Lung microvascular endothelial cell (primary cell): ENCODE measurements at regions not wholly inside any gene's neighbourhood (a gene's known extent, or its start where the extent isn't known, plus 50 kb on each side); places are given as distances from the start of the nearest gene placed in this dataset.
A peak's percentile ranks its signal among the peaks of the same experiment; 100 is the strongest.

Experiments
- DNase-seq, 2 donors: peaks; one replicate each; pipeline versions ENCODE4 v3.0.0 to v3.0.0-alpha.2; 2010; ENCODE audit warnings: low read depth in 2 of 2

DNA sequence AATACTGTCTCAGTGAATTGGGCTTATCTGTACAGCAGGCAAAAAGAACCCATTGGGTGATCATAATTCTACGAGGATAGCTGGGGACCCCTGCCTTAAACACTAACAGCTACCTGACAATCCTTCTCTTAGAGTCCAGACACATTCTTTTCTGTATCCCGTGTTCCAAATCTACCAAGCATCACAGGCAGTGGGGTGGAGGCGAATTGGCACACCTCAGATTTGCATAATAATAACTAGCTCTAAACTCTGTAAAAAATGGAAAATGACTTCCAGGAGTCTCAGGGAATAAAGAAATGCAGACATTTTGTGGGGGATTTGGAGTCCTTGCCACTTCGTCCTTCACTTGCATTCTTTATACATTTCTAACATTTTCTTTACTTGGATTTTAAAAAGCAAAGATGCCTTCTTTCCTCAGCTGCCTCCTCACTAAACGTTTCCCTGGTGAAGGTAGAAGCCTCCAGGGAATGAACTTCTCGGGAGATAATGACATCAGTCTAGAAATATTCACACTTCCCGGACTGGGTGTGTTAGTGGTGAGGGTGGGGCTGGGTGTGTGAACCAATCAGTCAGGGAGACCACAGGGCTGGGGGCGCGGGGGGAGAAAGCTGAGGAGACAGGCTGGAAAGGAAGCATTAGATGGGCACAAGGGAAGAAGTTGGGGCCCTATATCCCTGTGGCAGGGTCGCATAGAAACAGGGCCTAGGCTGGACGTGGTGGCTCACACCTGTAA, 59.1 kb upstream of the BOD1L2 start:
- DNase-seq: no peak

DNA sequence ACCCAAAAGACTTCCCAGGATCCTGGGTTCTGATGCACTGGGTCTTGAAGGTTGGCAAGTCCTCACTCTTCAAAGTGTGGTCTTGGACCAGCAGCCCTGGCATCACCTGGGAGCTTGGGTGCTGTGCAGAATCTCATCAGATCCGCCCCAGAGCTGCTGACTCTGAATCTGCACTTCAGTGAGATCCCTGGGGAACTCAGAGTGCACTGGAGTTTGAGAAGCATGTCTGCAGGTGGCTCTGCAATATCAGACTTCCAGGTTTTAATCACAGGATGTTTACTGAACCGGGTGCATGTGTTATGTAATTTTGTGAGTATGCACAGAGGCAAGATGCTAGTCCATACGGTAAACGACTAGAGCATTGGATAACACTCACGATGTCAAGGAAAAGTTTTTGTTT, 58.0 kb upstream of the BOD1L2 start:
- DNase-seq: no peak

DNA sequence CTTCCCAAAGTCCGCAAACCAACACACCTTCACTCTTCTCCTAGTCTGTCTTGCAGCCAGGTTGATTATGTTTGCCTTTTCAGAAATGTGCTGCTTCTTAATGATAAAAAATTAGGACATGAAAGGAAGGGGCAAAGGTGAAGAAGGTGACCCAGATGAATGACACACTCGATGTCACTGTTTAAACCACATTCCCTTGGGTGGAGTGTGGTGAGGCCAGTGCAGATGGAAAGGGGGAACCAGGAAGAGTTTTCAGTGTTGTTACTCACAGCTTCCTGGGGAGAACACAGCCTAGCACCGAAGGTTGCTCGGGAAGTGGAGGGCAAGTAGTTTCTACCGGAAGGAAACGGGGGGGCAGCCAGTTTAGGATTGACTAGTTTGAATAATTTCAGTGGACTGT, 57.2 kb upstream of the BOD1L2 start:
- DNase-seq: no peak

DNA sequence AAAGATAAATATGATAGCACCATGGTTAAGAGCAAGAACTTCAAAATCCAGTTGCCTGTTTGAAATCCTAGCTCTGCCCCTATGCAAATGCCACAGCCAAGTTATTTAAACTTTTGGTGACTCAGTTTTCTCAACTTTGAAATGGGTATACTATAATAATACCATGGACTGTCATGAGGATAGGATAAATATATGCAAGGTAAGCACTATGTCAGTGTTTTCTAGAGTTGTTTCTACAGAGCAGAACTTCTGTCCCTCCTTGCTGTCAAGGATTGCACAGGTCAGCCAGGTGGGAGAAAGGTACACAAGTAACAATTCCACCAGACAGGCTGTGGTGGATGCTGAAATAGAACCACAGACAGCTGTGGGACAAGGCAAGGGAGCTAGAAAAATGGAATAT, 55.7 kb upstream of the BOD1L2 start:
- DNase-seq: no peak

DNA sequence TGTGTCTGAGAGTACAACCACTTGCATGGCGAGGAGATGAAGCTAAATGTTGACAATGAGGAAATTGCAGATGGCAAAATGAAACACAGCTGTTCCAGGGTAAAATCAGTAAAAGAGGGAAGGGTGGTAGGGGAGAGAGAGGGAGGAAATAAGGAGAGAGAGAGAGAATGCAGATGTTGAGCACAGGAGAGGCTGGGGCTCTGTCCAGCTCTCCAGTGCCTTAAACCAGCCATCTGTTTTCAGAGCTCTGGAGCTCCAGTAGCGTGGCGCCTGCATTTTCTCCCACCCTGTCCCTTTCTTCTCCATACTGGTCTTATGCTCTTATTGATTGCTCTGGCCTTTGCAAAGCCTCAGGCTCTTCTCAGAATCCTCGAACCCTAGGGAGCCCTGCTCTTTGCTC, 52.7 kb upstream of the BOD1L2 start:
- no peak for DNase-seq

DNA sequence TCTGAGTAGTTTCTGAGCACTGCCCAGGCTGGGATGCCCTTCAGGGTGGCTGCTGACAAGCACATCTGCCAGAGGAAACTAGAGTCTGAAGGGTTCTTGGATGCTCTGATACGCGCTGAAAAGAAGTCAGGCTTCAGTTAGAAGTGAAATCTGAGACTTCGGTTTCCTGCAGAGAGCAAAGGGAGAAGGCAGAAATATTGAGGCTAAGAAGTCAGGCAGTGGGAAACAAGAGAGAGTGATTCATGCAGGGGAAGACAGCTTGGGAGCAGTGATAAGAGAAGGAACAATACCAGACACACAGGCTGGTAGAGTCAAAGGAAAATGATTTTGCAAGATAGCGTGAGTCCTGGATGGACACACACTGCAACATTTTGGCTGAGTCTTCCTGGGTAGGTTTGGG, 51.0 kb upstream of the BOD1L2 start:
- peak in 1 of 2 donors; percentile 14 for DNase-seq
